Left ventricle myocardium inferior (tissue), 1 donor: ENCODE measurements at regions not wholly inside any gene's neighbourhood (a gene's known extent, or its start where the extent isn't known, plus 50 kb on each side); places are given as distances from the start of the nearest gene placed in this dataset.

Source experiments
- DNase-seq: peaks from one replicate; pipeline ENCODE4 v3.0.0-alpha.2; 2020
- H3K27ac ChIP-seq: fragments of 200-600 bp; replicated peaks from 2 replicates; pipeline ENCODE4 v1.8.0; 2021
- H3K27me3 ChIP-seq: fragments of 200-600 bp; 2 replicates; pipeline ENCODE4 v1.8.0; 2021; ENCODE audit warnings: low read depth
- H3K36me3 ChIP-seq: fragments of 200-600 bp; 2 replicates; pipeline ENCODE4 v1.8.0; 2021
- H3K4me1 ChIP-seq: fragments of 200-600 bp; 2 replicates; pipeline ENCODE4 v1.8.0; 2021
- H3K4me3 ChIP-seq: fragments of 200-600 bp; 2 replicates; pipeline ENCODE4 v1.8.0; 2021; ENCODE audit warnings: mild to moderate bottlenecking, moderate library complexity
- H3K9me3 ChIP-seq: fragments of 200-600 bp; replicated peaks from 2 replicates; pipeline ENCODE4 v1.8.0; 2021
- CTCF ChIP-seq: fragments of 200-600 bp; IDR thresholded peaks from 2 replicates; pipeline ENCODE4 v1.8.0; 2021; ENCODE audit warnings: antibody characterized with exemption, mild to moderate bottlenecking, borderline replicate concordance
- intact Hi-C: fragments of 100-400 bp; cut with micrococcal nuclease; formaldehyde crosslinking; loops from one replicate; pipeline ENCODE4 v1.11.0; 2022
- donor health status: DM: no; HTN: yes; CAD: no; lungs with severe emphysema.

GRCh38 chr2:190805126-190805525, 75.5 kb upstream of the GLS start:
- intact Hi-C loops, result no loop called here

GRCh38 chr2:190805843-190806242, 74.8 kb upstream of the GLS start:
- DNase-seq, result no peak
- Histone ChIP-seq H3K9me3 (no peaks in the 10 kb centered on the region), H3K27ac (no peak overlapping the region), H3K36me3 (no peaks in the 10 kb centered on the region), H3K27me3 (peaks cover 7% of the 10 kb centered on the region), H3K4me1 (no peaks in the 10 kb centered on the region), H3K4me3 (no peak overlapping the region)
- no peak for TF ChIP-seq CTCF
- intact Hi-C loops, result no loop called here

More at GRCh38 chr2:190805126-190805525, 75.5 kb upstream of the GLS start:
- no peaks in the 10 kb centered on the region for H3K4me1 ChIP-seq
- H3K27ac ChIP-seq, result no peak overlapping the region
- peaks cover 6% of the 10 kb centered on the region for H3K27me3 ChIP-seq
- H3K36me3 ChIP-seq, result no peaks in the 10 kb centered on the region
- no peak for TF ChIP-seq CTCF
- no peak overlapping the region for H3K4me3 ChIP-seq
- H3K9me3 ChIP-seq, result no peaks in the 10 kb centered on the region
- no peak for DNase-seq

- no peak for DNase-seq
- no peak overlapping the region for H3K27ac ChIP-seq
- H3K4me1 ChIP-seq, result no peaks in the 10 kb centered on the region
- intact Hi-C loops, result no loop called here
- no peak overlapping the region for H3K4me3 ChIP-seq
- no peaks in the 10 kb centered on the region for H3K9me3 ChIP-seq
- peaks cover 7% of the 10 kb centered on the region for H3K27me3 ChIP-seq
- H3K36me3 ChIP-seq, result no peaks in the 10 kb centered on the region
- no peak for TF ChIP-seq CTCF
Observed at GRCh38 chr2:190807886-190808285, 72.7 kb upstream of the GLS start.

GRCh38 chr2:190809139-190809764, 71.4 kb upstream of the GLS start:
- no peak for DNase-seq
- intact Hi-C loops, result no loop called here
- no peaks in the 10 kb centered on the region for H3K4me1 ChIP-seq
- no peak overlapping the region for H3K4me3 ChIP-seq
- no peak overlapping the region for H3K27ac ChIP-seq
- no peaks in the 10 kb centered on the region for H3K36me3 ChIP-seq
- no peak for TF ChIP-seq CTCF
- peaks cover 7% of the 10 kb centered on the region for H3K27me3 ChIP-seq
- H3K9me3 ChIP-seq, result no peaks in the 10 kb centered on the region

- H3K27ac ChIP-seq, result no peak overlapping the region
- TF ChIP-seq CTCF, result no peak
- no peak overlapping the region for H3K4me3 ChIP-seq
- H3K4me1 ChIP-seq, result no peaks in the 10 kb centered on the region
- intact Hi-C loops, result no loop called here
- H3K9me3 ChIP-seq, result no peaks in the 10 kb centered on the region
- DNase-seq, result no peak
- H3K27me3 ChIP-seq, result peaks cover 7% of the 10 kb centered on the region
- no peaks in the 10 kb centered on the region for H3K36me3 ChIP-seq
Observed at GRCh38 chr2:190809876-190810525, 70.6 kb upstream of the GLS start.
